Activated effector memory CD4-positive, alpha-beta T cell treated with Interleukin-2 at 50 U/mL for 16 hours (primary cell): ENCODE measurements at regions not wholly inside any gene's neighbourhood (a gene's known extent, or its start where the extent isn't known, plus 50 kb on each side); places are given as distances from the start of the nearest gene placed in this dataset.
"Not testable (repeated sequence)": the region's sequence is repeated elsewhere in the genome, so short reads cannot be mapped to it uniquely, and the experiment has no call there.

Experiments
- DNase-seq: peaks from one replicate; pipeline ENCODE4 v3.0.0-alpha.2; 2020

GRCh38 chr20:1810572-1810925 lies 84.7 kb upstream of the SIRPA start:
- DNase-seq = no peak

- DNase-seq = no peak
Measured at GRCh38 chr20:1809611-1810510, 85.3 kb upstream of the SIRPA start.

GRCh38 chr20:1809131-1809572 lies 86.1 kb upstream of the SIRPA start:
- DNase-seq = no peak

GRCh38 chr20:1808101-1808500 lies 87.1 kb upstream of the SIRPA start:
- DNase-seq = no peak

GRCh38 chr20:1807394-1807793 lies 87.8 kb upstream of the SIRPA start:
- DNase-seq = no peak

- DNase-seq = no peak
Measured at GRCh38 chr20:1806456-1806855, 88.8 kb upstream of the SIRPA start.

- no peak for DNase-seq
Measured at GRCh38 chr20:1805816-1806215, 89.4 kb upstream of the SIRPA start.

- no peak for DNase-seq
Measured at GRCh38 chr20:1805161-1805581, 90.0 kb upstream of the SIRPA start.

GRCh38 chr20:1804554-1804956 lies 90.7 kb upstream of the SIRPA start:
- DNase-seq = no peak

- no peak for DNase-seq
Measured at GRCh38 chr20:1803932-1804501, 91.2 kb upstream of the SIRPA start.

GRCh38 chr20:1803061-1803931 lies 91.9 kb upstream of the SIRPA start:
- DNase-seq = no peak

GRCh38 chr20:1802385-1803060 lies 92.7 kb upstream of the SIRPA start:
- no peak for DNase-seq

GRCh38 chr20:1801929-1802306 lies 93.3 kb upstream of the SIRPA start:
- DNase-seq = no peak

GRCh38 chr20:1801225-1801928 lies 93.8 kb upstream of the SIRPA start:
- DNase-seq = no peak

- no peak for DNase-seq
Measured at GRCh38 chr20:1800777-1801176, 94.4 kb upstream of the SIRPA start.

GRCh38 chr20:1800180-1800579 lies 95.0 kb upstream of the SIRPA start:
- DNase-seq = no peak

GRCh38 chr20:1799746-1800145 lies 95.5 kb upstream of the SIRPA start:
- DNase-seq = not testable (repeated sequence)

- no peak for DNase-seq
Measured at GRCh38 chr20:1798982-1799381, 96.2 kb upstream of the SIRPA start.

GRCh38 chr20:1793821-1794220 lies 101.4 kb upstream of the SIRPA start:
- DNase-seq = no peak

GRCh38 chr20:1792274-1792673 lies 102.9 kb upstream of the SIRPA start:
- DNase-seq = no peak

- DNase-seq = no peak
Measured at GRCh38 chr20:1790386-1790785, 104.8 kb upstream of the SIRPA start.

GRCh38 chr20:1788044-1788443 lies 107.2 kb upstream of the SIRPA start:
- no peak for DNase-seq
